SK-N-MC (cell line): ENCODE measurements at regions not wholly inside any gene's neighbourhood (a gene's known extent, or its start where the extent isn't known, plus 50 kb on each side); places are given as distances from the start of the nearest gene placed in this dataset.

Experiments
- DNase-seq: peaks from one replicate; pipeline ENCODE4 v3.0.0-alpha.2; 2011; ENCODE audit warnings: low read depth, low spot score
- H3K27ac ChIP-seq: fragments of 200-600 bp; sonication (generic); 2 replicates; pipeline ENCODE4 v1.5.1; 2016; ENCODE audit warnings: mixed run types
- H3K36me3 ChIP-seq: fragments of 200-600 bp; sonication (generic); 2 replicates; pipeline ENCODE4 v1.6.1; 2017; ENCODE audit warnings: antibody characterized with exemption, low read length, mixed read lengths; ENCODE audit not compliant: insufficient read depth
- H3K4me3 ChIP-seq: fragments of 200-600 bp; sonication (generic); 2 replicates; pipeline ENCODE4 v1.5.1; 2016
- H3K9ac ChIP-seq: fragments of 200-600 bp; sonication (generic); 2 replicates; pipeline ENCODE4 v1.8.0; 2017; ENCODE audit warnings: mixed run types, mixed read lengths; ENCODE audit not compliant: insufficient read length
- H3K9me3 ChIP-seq: fragments of 200-600 bp; sonication (generic); 2 replicates; pipeline ENCODE4 v1.6.1; 2017; ENCODE audit warnings: low read depth, mild to moderate bottlenecking, antibody characterized with exemption, low read length, moderate library complexity, mixed read lengths
- EZH2 ChIP-seq: fragments of 200-600 bp; sonication (generic); IDR thresholded peaks from one replicate; pipeline ENCODE4 v1.6.1; 2017; ENCODE audit warnings: antibody characterized with exemption
- FOXP2 ChIP-seq: optimal IDR thresholded peaks from 2 replicates; pipeline ENCODE3; 2011; ENCODE audit warnings: mild to moderate bottlenecking, moderate library complexity; ENCODE audit not compliant: insufficient read depth; ENCODE audit errors: extremely low read length, control extremely low read depth
- POLR2AphosphoS5 ChIP-seq: IDR thresholded peaks from 2 replicates; pipeline ENCODE4 v1.6.1; 2012; ENCODE audit warnings: mild to moderate bottlenecking, low read depth, low read length, borderline replicate concordance

- Histone ChIP-seq H3K27ac (no peak overlapping the region), H3K9me3 (no peaks in the 10 kb centered on the region), H3K9ac (no peak overlapping the region), H3K4me3 (no peak overlapping the region), H3K36me3 (no peaks in the 10 kb centered on the region)
- no peak for TF ChIP-seq FOXP2
- DNase-seq = no peak
These were observed 193.2 kb upstream of the KIF2A start for GRCh38 chr5:62112689-62113228.

DNA sequence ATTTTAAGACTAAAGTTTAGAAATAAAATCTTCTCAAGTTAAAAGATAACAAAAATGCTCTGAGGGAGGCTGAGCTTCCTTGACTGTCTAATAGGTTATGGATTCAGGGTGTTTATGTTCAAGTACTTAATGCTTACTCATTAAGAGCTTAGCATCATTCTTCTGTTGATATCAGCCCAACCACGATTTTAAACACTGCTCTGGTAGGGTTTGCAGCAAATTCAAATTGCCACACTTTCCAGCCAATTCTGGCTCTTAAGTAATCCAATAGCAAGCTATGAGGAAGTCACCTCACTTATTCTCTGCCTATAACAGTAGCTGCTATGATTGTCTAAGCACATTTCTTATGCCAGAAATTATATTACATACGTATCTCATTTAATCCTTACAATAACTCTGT, 191.0 kb upstream of the KIF2A start:
- DNase-seq = no peak
- TF ChIP-seq FOXP2 (no peak), EZH2 (no peak), POLR2AphosphoS5 (no peak)
- H3K36me3 ChIP-seq = no peaks in the 10 kb centered on the region
- H3K4me3 ChIP-seq = no peak overlapping the region
- H3K9ac ChIP-seq = no peak overlapping the region
- no peaks in the 10 kb centered on the region for H3K9me3 ChIP-seq
- no peak overlapping the region for H3K27ac ChIP-seq

DNA sequence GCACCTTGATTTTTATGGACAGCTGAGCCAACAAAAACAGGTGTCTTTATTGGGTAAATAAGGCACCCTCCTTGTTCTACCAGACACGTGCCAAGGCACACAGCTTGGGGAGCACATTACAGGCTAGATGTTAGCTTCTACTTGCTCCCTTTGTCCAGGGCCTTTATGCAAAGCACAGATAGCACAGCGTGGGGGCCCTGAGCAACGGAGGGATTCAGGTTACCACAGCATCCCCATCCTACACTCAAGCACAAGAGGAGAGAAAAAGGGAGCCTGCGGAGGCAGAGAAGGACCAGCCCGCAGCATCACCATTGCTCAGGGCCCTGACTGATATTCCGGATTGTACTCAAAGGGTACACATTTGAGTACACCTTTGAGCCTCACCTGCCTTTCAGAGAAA, 181.7 kb upstream of the KIF2A start:
- no peak overlapping the region for H3K27ac ChIP-seq
- no peak overlapping the region for H3K4me3 ChIP-seq
- no peak overlapping the region for H3K9ac ChIP-seq
- H3K9me3 ChIP-seq = no peaks in the 10 kb centered on the region
- DNase-seq = no peak
- TF ChIP-seq POLR2AphosphoS5 = no peak
- no peak for TF ChIP-seq FOXP2
- TF ChIP-seq EZH2 = no peak
- no peaks in the 10 kb centered on the region for H3K36me3 ChIP-seq

- no peak overlapping the region for H3K4me3 ChIP-seq
- DNase-seq = no peak
- H3K9me3 ChIP-seq = no peaks in the 10 kb centered on the region
- no peak overlapping the region for H3K27ac ChIP-seq
- no peak for TF ChIP-seq FOXP2
- no peak for TF ChIP-seq POLR2AphosphoS5
- no peak for TF ChIP-seq EZH2
- no peak overlapping the region for H3K9ac ChIP-seq
- no peaks in the 10 kb centered on the region for H3K36me3 ChIP-seq
These were observed 179.9 kb upstream of the KIF2A start for GRCh38 chr5:62126090-62126489.

DNA sequence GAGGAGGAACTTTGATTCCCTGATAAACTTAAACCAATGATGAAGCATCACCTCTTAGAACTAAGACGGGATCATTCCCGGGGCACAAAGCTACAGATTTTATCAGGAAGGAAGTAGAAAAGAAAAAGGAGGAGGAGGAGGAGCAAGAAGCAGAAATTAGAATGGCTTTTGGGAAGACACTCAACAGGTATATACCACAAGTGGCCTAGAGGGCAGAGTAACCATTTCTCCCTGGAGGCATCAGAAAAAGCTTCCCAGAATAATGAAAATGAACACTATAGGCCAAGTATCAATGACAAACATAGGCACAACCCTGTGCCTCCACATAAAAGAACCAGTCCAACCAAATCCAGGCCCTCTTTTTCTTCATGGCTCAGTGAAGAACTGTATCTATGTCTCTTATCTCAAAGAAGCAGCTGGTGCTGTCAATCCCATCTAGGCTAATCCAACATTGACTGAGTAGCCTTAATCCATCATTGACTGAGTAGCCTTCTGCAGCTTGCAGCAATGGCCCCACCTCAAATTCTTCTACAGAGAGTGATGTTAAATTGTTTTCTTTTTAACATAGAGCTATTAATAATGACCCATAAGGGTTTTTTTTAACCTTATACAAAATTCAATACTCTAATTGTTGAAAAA, 178.8 kb upstream of the KIF2A start:
- no peak overlapping the region for H3K27ac ChIP-seq
- H3K9ac ChIP-seq = no peak overlapping the region
- no peak overlapping the region for H3K4me3 ChIP-seq
- no peaks in the 10 kb centered on the region for H3K9me3 ChIP-seq
- DNase-seq = no peak
- H3K36me3 ChIP-seq = no peaks in the 10 kb centered on the region
- TF ChIP-seq POLR2AphosphoS5 (no peak), FOXP2 (no peak), EZH2 (no peak)

GRCh38 chr5:62130107-62130506, 175.9 kb upstream of the KIF2A start:
- TF ChIP-seq POLR2AphosphoS5 (no peak), EZH2 (no peak), FOXP2 (no peak)
- Histone ChIP-seq H3K4me3 (no peak overlapping the region), H3K27ac (no peak overlapping the region), H3K9ac (no peak overlapping the region), H3K36me3 (no peaks in the 10 kb centered on the region), H3K9me3 (no peaks in the 10 kb centered on the region)
- no peak for DNase-seq

DNA sequence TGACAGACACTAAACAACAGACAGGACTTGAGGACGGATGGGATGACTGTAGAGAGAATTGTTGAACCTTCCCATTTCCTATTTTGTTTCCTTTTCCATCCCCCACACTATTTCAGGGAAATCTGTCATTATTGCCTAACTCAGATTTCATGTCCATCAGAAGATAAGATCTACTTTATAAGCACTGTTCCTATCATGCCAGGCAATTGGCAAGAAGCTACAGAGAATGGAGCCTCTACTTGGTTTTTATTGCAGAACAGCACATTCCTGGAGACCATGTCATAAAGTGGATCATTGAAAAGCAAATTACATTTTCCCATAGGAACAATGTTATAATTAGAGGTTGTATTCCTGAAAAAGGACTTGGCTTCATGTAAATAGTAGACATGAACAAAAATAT, 173.7 kb upstream of the KIF2A start:
- no peaks in the 10 kb centered on the region for H3K36me3 ChIP-seq
- no peak overlapping the region for H3K27ac ChIP-seq
- no peaks in the 10 kb centered on the region for H3K9me3 ChIP-seq
- H3K4me3 ChIP-seq = no peak overlapping the region
- TF ChIP-seq POLR2AphosphoS5 = no peak
- no peak for TF ChIP-seq FOXP2
- no peak for TF ChIP-seq EZH2
- no peak overlapping the region for H3K9ac ChIP-seq
- DNase-seq = no peak

DNA sequence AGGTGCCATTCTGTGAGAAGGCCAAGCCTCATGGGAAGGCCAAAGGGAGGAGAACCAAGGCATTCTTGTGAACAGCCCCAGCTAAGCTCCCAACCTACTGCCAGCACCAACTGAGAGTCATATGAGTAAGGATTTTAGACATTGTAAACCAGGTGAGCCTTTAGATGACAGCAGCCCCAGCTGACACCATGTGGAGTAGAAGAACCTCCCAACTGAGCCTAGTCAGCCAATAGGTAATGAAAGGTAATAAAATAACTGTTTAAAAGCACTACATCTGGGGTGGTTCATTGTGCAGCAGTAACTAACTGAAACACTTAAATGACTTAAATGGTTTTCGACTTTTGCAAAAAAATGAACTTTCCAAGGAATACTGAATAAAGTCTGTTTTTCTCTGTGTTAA, 172.6 kb upstream of the KIF2A start:
- no peak overlapping the region for H3K27ac ChIP-seq
- H3K9ac ChIP-seq = no peak overlapping the region
- no peak overlapping the region for H3K4me3 ChIP-seq
- no peak for DNase-seq
- no peak for TF ChIP-seq EZH2
- TF ChIP-seq FOXP2 = no peak
- no peak for TF ChIP-seq POLR2AphosphoS5
- H3K9me3 ChIP-seq = no peaks in the 10 kb centered on the region
- no peaks in the 10 kb centered on the region for H3K36me3 ChIP-seq

GRCh38 chr5:62134811-62135210, 171.2 kb upstream of the KIF2A start:
- no peak overlapping the region for H3K9ac ChIP-seq
- no peaks in the 10 kb centered on the region for H3K9me3 ChIP-seq
- no peak overlapping the region for H3K4me3 ChIP-seq
- TF ChIP-seq FOXP2 (no peak), EZH2 (no peak), POLR2AphosphoS5 (no peak)
- no peak overlapping the region for H3K27ac ChIP-seq
- no peak for DNase-seq
- no peaks in the 10 kb centered on the region for H3K36me3 ChIP-seq
